SH-SY5Y (cell line): ENCODE measurements at regions not wholly inside any gene's neighbourhood (a gene's known extent, or its start where the extent isn't known, plus 50 kb on each side); places are given as distances from the start of the nearest gene placed in this dataset.

ENCODE experiments used
- GATA2 ChIP-seq: IDR thresholded peaks from 2 replicates; pipeline ENCODE4 v1.6.1; 2011; ENCODE audit warnings: mild to moderate bottlenecking, low read depth, low read length
- GATA3 ChIP-seq: IDR thresholded peaks from 2 replicates; pipeline ENCODE4 v1.6.1; 2011; ENCODE audit warnings: low read depth, mild to moderate bottlenecking, low read length, moderate library complexity

GRCh38 chr6:27161115-27161514 lies 86.4 kb upstream of the PRSS16 start:
- TF ChIP-seq GATA2 = no peak
- no peak for TF ChIP-seq GATA3
